MCF 10A (cell line): ENCODE measurements at regions not wholly inside any gene's neighbourhood (a gene's known extent, or its start where the extent isn't known, plus 50 kb on each side); places are given as distances from the start of the nearest gene placed in this dataset.

Experiments
- BruUV-seq: library from RNA; stranded (reverse); fragments of 400-500 nt; replicated peaks from 2 replicates; lab custom pipeline; 2021; lab: Mats Ljungman, UMichigan
- CTCF ChIA-PET: fragments of 300-600 bp; sonication (Branson Sonifier 250); formaldehyde crosslinking; extraction: SDS; loops from one replicate; lab custom pipeline; 2021; ENCODE audit warnings: antibody characterized with exemption, inconsistent platforms; lab: Yijun Ruan, JAX
- POLR2A ChIA-PET: fragments of 300-600, 350-650 bp; sonication (Branson Sonifier 250); formaldehyde crosslinking; extraction: SDS; loops from one replicate; lab custom pipeline; 2020; ENCODE audit warnings: antibody characterized with exemption, inconsistent platforms; lab: Yijun Ruan, JAX
- DNase-seq: peaks from one replicate; pipeline ENCODE4 v3.0.0-alpha.2; 2018; ENCODE audit not compliant: unreplicated experiment
- H3K27ac Mint-ChIP-seq: one replicate; pipeline ENCODE4 v1.8.0; 2022; ENCODE audit warnings: mild to moderate bottlenecking, low read depth, mixed read lengths; ENCODE audit not compliant: unreplicated experiment
- H3K27me3 Mint-ChIP-seq: one replicate; pipeline ENCODE4 v1.8.0; 2022; ENCODE audit warnings: mixed read lengths; ENCODE audit not compliant: insufficient read depth, unreplicated experiment
- H3K36me3 Mint-ChIP-seq: one replicate; pipeline ENCODE4 v1.8.0; 2022; ENCODE audit warnings: mild to moderate bottlenecking, moderate library complexity, mixed read lengths; ENCODE audit not compliant: insufficient read depth, unreplicated experiment
- H3K4me1 Mint-ChIP-seq: one replicate; pipeline ENCODE4 v1.8.0; 2022; ENCODE audit warnings: mixed read lengths; ENCODE audit not compliant: insufficient read depth, unreplicated experiment
- H3K4me3 Mint-ChIP-seq: one replicate; pipeline ENCODE4 v1.8.0; 2022; ENCODE audit warnings: mild to moderate bottlenecking, moderate library complexity, mixed read lengths; ENCODE audit not compliant: unreplicated experiment
- H3K9me3 Mint-ChIP-seq: one replicate; pipeline ENCODE4 v1.8.0; 2022; ENCODE audit warnings: mixed read lengths; ENCODE audit not compliant: unreplicated experiment
- CTCF ChIP-seq: fragments of 200-600 bp; IDR thresholded peaks from one replicate; pipeline ENCODE4 v1.8.0; 2022; ENCODE audit warnings: antibody characterized with exemption, mild to moderate bottlenecking; ENCODE audit not compliant: unreplicated experiment
- intact Hi-C: fragments of 100-400 bp; cut with micrococcal nuclease; formaldehyde crosslinking; loops from 2 replicates; pipeline ENCODE4 v1.14.1; 2022

GRCh38 chr20:24770628-24771541, 178.2 kb upstream of the CST7 start:
- ChIA-PET POLR2A (no interaction called here), CTCF (interaction anchor here (0.7 kb wide), 1 partner anchor 160 kb away, joined by 3 read pairs; no protein-coding TSS in a partner anchor)
- no peaks in the 10 kb centered on the region for H3K4me1 Mint-ChIP-seq
- no TSS peak for BruUV-seq
- intact Hi-C loops = no loop called here
- DNase-seq = no peak
- H3K4me3 Mint-ChIP-seq = no peak overlapping the region
- H3K36me3 Mint-ChIP-seq = no peaks in the 10 kb centered on the region
- H3K27ac Mint-ChIP-seq = no peak overlapping the region
- H3K9me3 Mint-ChIP-seq = peaks cover 23% of the 10 kb centered on the region
- no peaks in the 10 kb centered on the region for H3K27me3 Mint-ChIP-seq
- TF ChIP-seq CTCF = no peak

GRCh38 chr20:24771542-24772061, 177.5 kb upstream of the CST7 start:
- BruUV-seq = no TSS peak
- TF ChIP-seq CTCF = no peak
- no peak for DNase-seq
- no peak overlapping the region for H3K4me3 Mint-ChIP-seq
- intact Hi-C loops = no loop called here
- no peaks in the 10 kb centered on the region for H3K4me1 Mint-ChIP-seq
- H3K36me3 Mint-ChIP-seq = no peaks in the 10 kb centered on the region
- H3K27ac Mint-ChIP-seq = no peak overlapping the region
- H3K27me3 Mint-ChIP-seq = no peaks in the 10 kb centered on the region
- ChIA-PET CTCF (interaction anchor here (0.7 kb wide), 1 partner anchor 9 kb away, joined by 4 read pairs; no protein-coding TSS in a partner anchor), POLR2A (no interaction called here)
- H3K9me3 Mint-ChIP-seq = peaks cover 23% of the 10 kb centered on the region

- no TSS peak for BruUV-seq
- H3K27ac Mint-ChIP-seq = no peak overlapping the region
- ChIA-PET CTCF (no interaction called here), POLR2A (no interaction called here)
- no peak for TF ChIP-seq CTCF
- H3K4me1 Mint-ChIP-seq = no peaks in the 10 kb centered on the region
- H3K9me3 Mint-ChIP-seq = peaks cover 23% of the 10 kb centered on the region
- H3K27me3 Mint-ChIP-seq = no peaks in the 10 kb centered on the region
- H3K36me3 Mint-ChIP-seq = no peaks in the 10 kb centered on the region
- intact Hi-C loops = no loop called here
- no peak for DNase-seq
- no peak overlapping the region for H3K4me3 Mint-ChIP-seq
Observed at GRCh38 chr20:24772667-24773066, 176.4 kb upstream of the CST7 start.

GRCh38 chr20:24773168-24773567, 175.9 kb upstream of the CST7 start:
- BruUV-seq = no TSS peak
- Mint-ChIP-seq H3K36me3 (no peaks in the 10 kb centered on the region), H3K9me3 (peaks cover 23% of the 10 kb centered on the region), H3K4me1 (no peaks in the 10 kb centered on the region), H3K27me3 (no peaks in the 10 kb centered on the region), H3K4me3 (no peak overlapping the region), H3K27ac (no peak overlapping the region)
- DNase-seq = no peak
- TF ChIP-seq CTCF = no peak
- ChIA-PET POLR2A (no interaction called here), CTCF (no interaction called here)
- intact Hi-C loops = no loop called here
